ENCODE measurements at regions not wholly inside any gene's neighbourhood (a gene's known extent, or its start where the extent isn't known, plus 50 kb on each side); places are given as distances from the start of the nearest gene placed in this dataset.
"Not testable (repeated sequence)": the region's sequence is repeated elsewhere in the genome, so short reads cannot be mapped to it uniquely, and the experiment has no call there.

DNA sequence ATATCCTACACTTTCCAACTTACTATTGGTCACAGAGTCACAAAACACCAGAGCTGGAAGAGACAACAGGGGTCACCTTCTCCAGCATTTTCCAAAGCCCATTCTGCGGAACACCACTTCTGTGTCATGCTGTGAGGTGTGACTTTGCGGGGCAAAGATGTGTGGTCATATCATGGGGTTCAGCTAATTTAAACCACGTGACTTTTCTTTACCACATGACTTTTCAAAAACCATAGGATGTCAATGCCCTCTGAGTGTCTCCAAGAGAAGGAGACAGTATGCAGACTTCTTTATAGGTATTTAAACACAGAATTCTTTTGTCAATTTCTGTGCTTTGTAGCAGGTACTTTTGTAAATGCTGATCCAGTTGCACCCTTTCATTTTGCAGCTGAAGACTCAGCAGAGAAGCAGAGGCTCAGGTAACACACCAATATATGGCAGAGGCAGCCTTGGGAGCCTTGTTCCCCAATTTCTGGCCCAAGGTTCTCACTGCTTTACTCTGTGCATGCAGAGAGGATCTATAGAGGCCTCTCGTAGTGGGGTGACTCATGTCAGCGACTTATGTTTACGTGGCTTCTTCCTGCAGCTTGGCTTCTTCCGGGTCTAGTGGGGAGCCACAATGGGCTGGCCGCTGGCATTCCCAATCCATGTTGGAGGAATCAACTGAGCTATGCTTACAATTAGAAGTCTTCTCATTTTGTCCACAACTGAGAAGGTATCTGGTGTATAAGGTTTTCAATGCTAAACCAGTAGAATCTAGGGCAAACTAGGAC lies 104.0 kb upstream of the RHOBTB1 start:
- TF ChIP-seq CTCF (IDR thresholded peaks at IDR 0.05; ENCODE audit: borderline replicate concordance, control extremely low read depth, extremely low read depth, insufficient read depth, missing control alignments) = no peak
- no peak for DNase-seq (ENCODE audit: low spot score)
- in situ Hi-C loops (cut with MboI; ENCODE audit: low sequenced_read_pairs, unreplicated experiment) = no loop called here

- DNase-seq (ENCODE audit: low spot score) = no peak
- in situ Hi-C loops (cut with MboI; ENCODE audit: low sequenced_read_pairs, unreplicated experiment) = no loop called here
- TF ChIP-seq CTCF (IDR thresholded peaks at IDR 0.05; ENCODE audit: borderline replicate concordance, control extremely low read depth, extremely low read depth, insufficient read depth, missing control alignments) = no peak
Observed at GRCh38 chr10:61047081-61047480, 103.1 kb upstream of the RHOBTB1 start.

- in situ Hi-C loops (cut with MboI; ENCODE audit: low sequenced_read_pairs, unreplicated experiment); DNase-seq (ENCODE audit: low spot score): not testable (repeated sequence)
Observed at GRCh38 chr10:61045480-61045879, 101.5 kb upstream of the RHOBTB1 start.

DNA sequence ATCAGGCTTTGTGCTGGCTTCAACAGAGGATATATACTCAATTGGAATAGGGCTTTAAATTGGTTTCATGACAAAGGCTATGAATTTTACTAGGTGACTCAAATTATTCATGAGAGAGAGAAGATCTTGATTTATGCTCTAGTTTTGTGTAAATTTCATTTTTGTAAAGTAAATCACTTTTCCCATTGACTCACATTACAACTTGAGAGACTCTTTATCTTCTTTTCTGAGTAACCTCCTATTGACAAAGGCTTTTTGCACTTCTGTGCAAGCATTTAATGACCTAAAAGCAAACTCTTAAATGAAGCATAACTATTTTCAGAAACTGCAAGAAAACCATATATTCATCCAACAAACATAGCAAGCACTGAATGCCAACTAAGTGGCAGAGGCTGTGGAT lies 98.5 kb upstream of the RHOBTB1 start:
- no peak for TF ChIP-seq CTCF (IDR thresholded peaks at IDR 0.05; ENCODE audit: borderline replicate concordance, control extremely low read depth, extremely low read depth, insufficient read depth, missing control alignments)
- DNase-seq (ENCODE audit: low spot score) = no peak
- in situ Hi-C loops (cut with MboI; ENCODE audit: low sequenced_read_pairs, unreplicated experiment) = no loop called here

DNA sequence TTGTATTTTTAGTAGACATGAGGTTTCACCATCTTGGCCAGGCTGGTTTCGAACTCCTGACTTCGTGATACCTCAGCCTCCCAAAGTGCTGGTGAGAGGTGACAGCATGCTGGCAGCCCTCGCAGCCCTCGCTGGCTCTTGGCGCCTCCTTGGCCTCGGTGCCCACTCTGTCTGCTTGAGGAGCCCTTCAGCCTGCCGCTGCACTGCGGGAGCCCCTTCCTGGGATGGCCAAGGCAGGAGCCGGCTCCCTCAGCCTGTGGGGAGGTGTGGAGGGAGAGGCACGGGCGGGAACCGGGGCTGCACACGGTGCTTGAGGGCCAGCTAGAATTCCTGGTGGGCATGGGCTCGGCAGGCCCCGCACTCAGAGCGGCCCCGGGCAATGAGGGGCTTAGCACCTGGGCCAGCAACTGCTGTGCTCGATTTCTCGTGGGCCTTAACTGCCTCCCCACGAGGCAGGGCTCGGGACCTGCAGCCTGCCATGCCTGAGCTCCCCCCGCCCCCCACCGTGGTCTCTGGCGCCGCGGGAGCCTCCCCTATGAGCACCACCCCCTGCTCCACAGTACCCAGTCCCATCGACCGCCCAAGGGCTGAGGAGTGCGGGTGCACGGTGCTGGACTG lies 96.5 kb upstream of the RHOBTB1 start:
- TF ChIP-seq CTCF (IDR thresholded peaks at IDR 0.05; ENCODE audit: borderline replicate concordance, control extremely low read depth, extremely low read depth, insufficient read depth, missing control alignments) = no peak
- DNase-seq (ENCODE audit: low spot score) = no peak
- in situ Hi-C loops (cut with MboI; ENCODE audit: low sequenced_read_pairs, unreplicated experiment) = no loop called here

DNA sequence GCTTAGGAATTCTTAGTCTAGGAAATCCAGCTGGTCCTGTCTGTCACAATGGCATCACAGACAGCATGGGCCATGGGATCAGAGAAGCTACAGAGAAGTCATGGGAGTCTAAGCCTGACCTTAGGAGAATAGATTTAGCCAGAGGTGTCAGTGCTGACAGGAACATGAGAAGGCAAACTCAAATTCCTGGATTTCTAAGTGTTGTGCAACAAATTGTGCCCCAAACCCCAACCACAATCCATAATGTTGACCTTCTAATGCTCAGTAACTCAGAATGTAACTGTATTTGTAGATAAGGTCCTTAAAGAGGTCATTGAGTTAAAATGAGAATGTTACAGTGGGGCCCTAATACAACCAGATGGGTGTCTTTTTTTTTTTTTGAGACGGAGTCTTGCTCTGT lies 95.9 kb upstream of the RHOBTB1 start:
- TF ChIP-seq CTCF (IDR thresholded peaks at IDR 0.05; ENCODE audit: borderline replicate concordance, control extremely low read depth, extremely low read depth, insufficient read depth, missing control alignments) = no peak
- in situ Hi-C loops (cut with MboI; ENCODE audit: low sequenced_read_pairs, unreplicated experiment) = no loop called here
- no peak for DNase-seq (ENCODE audit: low spot score)

- in situ Hi-C loops (cut with MboI; ENCODE audit: low sequenced_read_pairs, unreplicated experiment); DNase-seq (ENCODE audit: low spot score): not testable (repeated sequence)
Observed at GRCh38 chr10:61037261-61037830, 93.4 kb upstream of the RHOBTB1 start.

DNA sequence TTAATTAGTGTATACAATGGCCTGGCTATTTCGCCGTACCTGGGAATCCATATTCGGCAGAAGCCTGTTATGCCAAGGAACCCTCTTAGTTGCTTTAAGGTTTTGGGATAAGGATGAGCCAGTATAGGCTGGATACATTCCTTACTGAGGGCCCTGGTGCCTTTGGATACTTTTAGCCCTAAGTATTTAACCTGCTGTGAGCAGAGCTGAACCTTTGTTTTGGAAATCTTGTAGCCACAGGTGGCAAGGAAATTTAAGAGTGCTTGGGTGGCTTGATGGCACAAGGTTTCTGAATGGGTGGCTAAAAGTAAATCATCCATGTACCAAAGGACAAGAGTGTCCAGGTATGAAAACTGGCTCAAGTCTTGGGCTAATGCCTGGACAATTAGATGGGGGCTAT lies 92.2 kb upstream of the RHOBTB1 start:
- not testable (repeated sequence) for DNase-seq (ENCODE audit: low spot score)

More for the DNA sequence above, 92.2 kb upstream of the RHOBTB1 start:
- in situ Hi-C loops (cut with MboI; ENCODE audit: low sequenced_read_pairs, unreplicated experiment) = not testable (repeated sequence)
